SK-N-MC (cell line): ENCODE measurements at regions not wholly inside any gene's neighbourhood (a gene's known extent, or its start where the extent isn't known, plus 50 kb on each side); places are given as distances from the start of the nearest gene placed in this dataset.

ENCODE experiments used
- DNase-seq: peaks from one replicate; pipeline ENCODE4 v3.0.0-alpha.2; 2011; ENCODE audit warnings: low read depth, low spot score
- H3K27ac ChIP-seq: fragments of 200-600 bp; sonication (generic); 2 replicates; pipeline ENCODE4 v1.5.1; 2016; ENCODE audit warnings: mixed run types
- H3K36me3 ChIP-seq: fragments of 200-600 bp; sonication (generic); 2 replicates; pipeline ENCODE4 v1.6.1; 2017; ENCODE audit warnings: antibody characterized with exemption, low read length, mixed read lengths; ENCODE audit not compliant: insufficient read depth
- H3K4me3 ChIP-seq: fragments of 200-600 bp; sonication (generic); 2 replicates; pipeline ENCODE4 v1.5.1; 2016
- H3K9ac ChIP-seq: fragments of 200-600 bp; sonication (generic); 2 replicates; pipeline ENCODE4 v1.8.0; 2017; ENCODE audit warnings: mixed run types, mixed read lengths; ENCODE audit not compliant: insufficient read length
- H3K9me3 ChIP-seq: fragments of 200-600 bp; sonication (generic); 2 replicates; pipeline ENCODE4 v1.6.1; 2017; ENCODE audit warnings: low read depth, mild to moderate bottlenecking, antibody characterized with exemption, low read length, moderate library complexity, mixed read lengths
- EZH2 ChIP-seq: fragments of 200-600 bp; sonication (generic); IDR thresholded peaks from one replicate; pipeline ENCODE4 v1.6.1; 2017; ENCODE audit warnings: antibody characterized with exemption
- FOXP2 ChIP-seq: optimal IDR thresholded peaks from 2 replicates; pipeline ENCODE3; 2011; ENCODE audit warnings: mild to moderate bottlenecking, moderate library complexity; ENCODE audit not compliant: insufficient read depth; ENCODE audit errors: extremely low read length, control extremely low read depth
- POLR2AphosphoS5 ChIP-seq: IDR thresholded peaks from 2 replicates; pipeline ENCODE4 v1.6.1; 2012; ENCODE audit warnings: mild to moderate bottlenecking, low read depth, low read length, borderline replicate concordance

DNA sequence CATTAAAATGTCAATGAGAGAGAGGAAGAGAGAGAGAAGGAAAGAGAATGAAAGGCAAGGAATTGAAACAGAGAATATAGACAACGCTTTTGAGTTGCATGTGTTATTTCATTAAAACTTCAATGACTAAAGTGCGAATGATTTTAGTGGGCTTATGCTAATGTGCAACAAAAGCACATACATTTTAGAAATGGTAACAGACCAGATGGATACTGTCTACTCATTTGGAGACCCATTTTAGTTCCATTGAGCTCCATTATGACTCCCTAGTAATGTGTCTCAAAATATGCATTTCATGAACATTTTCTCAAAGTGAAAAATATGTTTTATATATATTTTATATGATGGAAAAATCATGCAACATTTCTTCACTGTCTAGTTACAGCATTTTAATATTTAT lies 622.2 kb upstream of the GCFC2 start:
- Histone ChIP-seq H3K9me3 (no peaks in the 10 kb centered on the region), H3K4me3 (no peak overlapping the region), H3K27ac (no peak overlapping the region), H3K9ac (no peak overlapping the region), H3K36me3 (no peaks in the 10 kb centered on the region)
- DNase-seq, result no peak
- TF ChIP-seq FOXP2 (no peak), EZH2 (no peak), POLR2AphosphoS5 (no peak)

DNA sequence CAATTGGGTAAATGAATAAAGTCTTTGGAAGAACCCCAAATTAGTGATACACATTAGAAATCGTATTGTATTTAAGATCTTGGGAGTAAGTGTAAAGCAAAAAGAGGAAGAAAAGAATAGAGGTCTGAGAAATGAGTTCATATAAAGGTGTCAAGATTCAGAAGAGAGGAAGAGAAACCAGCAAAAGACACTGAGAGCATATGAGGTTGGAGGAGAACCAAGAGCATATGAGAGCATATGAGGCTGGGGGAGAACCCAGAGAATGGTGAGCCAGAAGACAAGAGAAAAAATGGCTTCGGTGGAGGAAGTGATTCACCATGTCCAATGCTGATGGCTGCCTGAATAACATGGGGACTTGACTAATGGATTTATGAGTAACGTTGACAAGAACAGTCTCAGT lies 620.1 kb upstream of the GCFC2 start:
- Histone ChIP-seq H3K9ac (no peak overlapping the region), H3K4me3 (no peak overlapping the region), H3K36me3 (no peaks in the 10 kb centered on the region), H3K27ac (no peak overlapping the region), H3K9me3 (no peaks in the 10 kb centered on the region)
- no peak for DNase-seq
- TF ChIP-seq FOXP2, result no peak
- no peak for TF ChIP-seq EZH2
- no peak for TF ChIP-seq POLR2AphosphoS5

DNA sequence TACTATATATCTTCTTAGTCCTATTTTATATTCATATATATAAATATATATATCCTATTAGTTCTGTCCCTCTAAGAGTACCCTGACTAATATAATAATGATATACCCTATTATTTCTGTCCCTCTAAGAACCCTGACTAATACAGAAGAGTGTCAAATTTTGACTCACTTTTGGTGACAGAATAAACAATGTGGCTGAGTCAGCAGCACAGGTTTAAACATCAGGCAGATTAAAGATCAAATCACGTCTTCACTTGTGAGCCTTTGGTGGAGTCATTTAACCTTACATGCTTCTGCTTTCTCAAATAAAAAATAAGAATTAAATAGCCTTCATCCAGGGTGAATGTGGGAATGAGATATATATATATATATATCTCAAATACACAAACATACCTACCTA lies 615.9 kb upstream of the GCFC2 start:
- no peak for TF ChIP-seq EZH2

DNA sequence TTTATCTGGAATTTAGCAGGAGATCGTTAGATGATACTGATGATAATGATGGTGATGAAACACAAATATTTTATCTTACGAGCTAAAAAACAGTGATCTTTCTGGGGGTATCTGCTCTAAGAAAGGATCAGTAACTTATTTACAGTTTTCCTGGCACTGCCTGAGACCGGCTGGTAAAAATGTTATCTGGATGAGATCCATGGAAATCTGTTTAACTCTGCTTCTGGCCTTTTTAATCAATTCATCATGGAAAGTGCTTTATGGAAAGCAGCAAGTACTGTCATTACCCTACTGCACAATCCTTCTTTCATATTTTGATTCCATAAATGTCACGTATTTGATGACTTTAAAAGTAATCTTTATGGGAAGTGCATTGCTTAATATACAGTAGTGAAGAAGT lies 612.7 kb upstream of the GCFC2 start:
- no peak for TF ChIP-seq EZH2
- no peak for TF ChIP-seq FOXP2
- TF ChIP-seq POLR2AphosphoS5, result no peak
- no peaks in the 10 kb centered on the region for H3K9me3 ChIP-seq
- H3K9ac ChIP-seq, result no peak overlapping the region
- DNase-seq, result no peak
- H3K36me3 ChIP-seq, result no peaks in the 10 kb centered on the region
- H3K27ac ChIP-seq, result no peak overlapping the region
- no peak overlapping the region for H3K4me3 ChIP-seq

More for the DNA sequence above, 615.9 kb upstream of the GCFC2 start:
- Histone ChIP-seq H3K4me3 (no peak overlapping the region), H3K36me3 (no peaks in the 10 kb centered on the region), H3K9ac (no peak overlapping the region), H3K27ac (no peak overlapping the region), H3K9me3 (no peaks in the 10 kb centered on the region)
- no peak for DNase-seq

- no peak overlapping the region for H3K9ac ChIP-seq
- no peak overlapping the region for H3K4me3 ChIP-seq
- DNase-seq, result no peak
- no peaks in the 10 kb centered on the region for H3K36me3 ChIP-seq
- TF ChIP-seq FOXP2 (no peak), POLR2AphosphoS5 (no peak), EZH2 (no peak)
- H3K9me3 ChIP-seq, result no peaks in the 10 kb centered on the region
- H3K27ac ChIP-seq, result no peak overlapping the region
Observed at GRCh38 chr2:76320716-76321115, 610.0 kb upstream of the GCFC2 start.

GRCh38 chr2:76318848-76319360 lies 608.2 kb upstream of the GCFC2 start:
- TF ChIP-seq EZH2, result no peak
- no peak for TF ChIP-seq FOXP2
- no peak for TF ChIP-seq POLR2AphosphoS5
- no peak overlapping the region for H3K27ac ChIP-seq
- H3K4me3 ChIP-seq, result no peak overlapping the region
- no peaks in the 10 kb centered on the region for H3K36me3 ChIP-seq
- no peak for DNase-seq
- no peak overlapping the region for H3K9ac ChIP-seq
- H3K9me3 ChIP-seq, result no peaks in the 10 kb centered on the region

GRCh38 chr2:76316691-76317090 lies 606.0 kb upstream of the GCFC2 start:
- Histone ChIP-seq H3K4me3 (no peak overlapping the region), H3K9me3 (no peaks in the 10 kb centered on the region), H3K36me3 (no peaks in the 10 kb centered on the region), H3K27ac (no peak overlapping the region), H3K9ac (no peak overlapping the region)
- TF ChIP-seq FOXP2 (no peak), EZH2 (no peak)
- DNase-seq, result no peak

- TF ChIP-seq EZH2 (no peak), FOXP2 (peak; percentile 58), POLR2AphosphoS5 (peak; percentile 25; the same call in 1 of the 2 replicates)
- H3K36me3 ChIP-seq, result no peaks in the 10 kb centered on the region
- no peaks in the 10 kb centered on the region for H3K9me3 ChIP-seq
- DNase-seq, result peak; percentile 70
- peak overlapping the region; percentile 52 for H3K4me3 ChIP-seq
- H3K27ac ChIP-seq, result peak overlapping the region; percentile 62; the same call in 1 of the 2 replicates
- no peak overlapping the region for H3K9ac ChIP-seq
Observed at GRCh38 chr2:76314271-76315020, 603.7 kb upstream of the GCFC2 start.

DNA sequence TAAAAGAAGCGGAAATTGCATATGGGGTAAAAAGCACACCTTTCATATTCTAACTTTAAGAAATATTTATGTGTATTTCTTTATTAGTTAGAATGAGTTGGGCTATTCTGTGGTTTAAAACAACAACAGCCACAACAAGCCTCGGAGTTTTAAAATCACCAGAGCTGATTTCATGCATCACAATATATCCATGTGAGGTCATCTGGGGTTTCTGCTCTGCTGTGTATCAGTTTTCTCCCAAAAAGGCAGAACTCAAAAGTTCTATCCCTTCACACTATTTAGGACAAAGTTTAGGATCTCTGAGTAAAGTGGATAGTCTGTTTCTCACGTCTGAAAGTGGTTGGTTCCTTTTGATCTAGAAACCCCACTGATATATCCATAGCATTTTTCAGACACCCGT lies 601.5 kb upstream of the GCFC2 start:
- Histone ChIP-seq H3K9ac (no peak overlapping the region), H3K9me3 (no peaks in the 10 kb centered on the region), H3K4me3 (no peak overlapping the region), H3K27ac (no peak overlapping the region), H3K36me3 (no peaks in the 10 kb centered on the region)
- TF ChIP-seq POLR2AphosphoS5 (no peak), FOXP2 (no peak), EZH2 (no peak)
- DNase-seq, result no peak
